HG02798 (cell line): ENCODE measurements at regions not wholly inside any gene's neighbourhood (a gene's known extent, or its start where the extent isn't known, plus 50 kb on each side); places are given as distances from the start of the nearest gene placed in this dataset.
"Not testable (repeated sequence)": the region's sequence is repeated elsewhere in the genome, so short reads cannot be mapped to it uniquely, and the experiment has no call there.

Experiments used
- ATAC-seq: cut with Tn5 transposase; IDR thresholded peaks from one replicate; pipeline ENCODE4 v1.9.1; 2021; ENCODE audit warnings: mild to moderate bottlenecking; ENCODE audit not compliant: unreplicated experiment, poor library complexity

- not testable (repeated sequence) for ATAC-seq
Observed at GRCh38 chrY:6552930-6553329, 306.9 kb downstream of the TSPY2 start.

GRCh38 chrY:6567030-6567429 lies 321.0 kb downstream of the TSPY2 start:
- not testable (repeated sequence) for ATAC-seq
